Lower lobe of right lung (tissue), 2 donors: ENCODE measurements at regions not wholly inside any gene's neighbourhood (a gene's known extent, or its start where the extent isn't known, plus 50 kb on each side); places are given as distances from the start of the nearest gene placed in this dataset.
"Not testable (repeated sequence)": the region's sequence is repeated elsewhere in the genome, so short reads cannot be mapped to it uniquely, and the experiment has no call there.

Experiments
- ATAC-seq, 2 donors: fragments of 200-7000 bp; cut with Tn5 transposase; one replicate each; pipeline ENCODE4 v1.9.1; 2020 to 2022; ENCODE audit warnings: mild to moderate bottlenecking in 2 of 2, moderate library complexity in 2 of 2
- DNase-seq: peaks from one replicate; pipeline ENCODE4 v3.0.0-alpha.2; 2020
- H3K27ac ChIP-seq: fragments of 200-600 bp; one replicate; pipeline ENCODE4 v1.8.0; 2022
- H3K27me3 ChIP-seq: fragments of 200-600 bp; one replicate; pipeline ENCODE4 v1.8.0; 2022; ENCODE audit warnings: low read depth
- H3K36me3 ChIP-seq: fragments of 200-600 bp; one replicate; pipeline ENCODE4 v1.8.0; 2022; ENCODE audit warnings: mild to moderate bottlenecking
- H3K4me1 ChIP-seq: fragments of 200-600 bp; one replicate; pipeline ENCODE4 v1.8.0; 2022
- H3K4me3 ChIP-seq: fragments of 200-600 bp; one replicate; pipeline ENCODE4 v1.8.0; 2022; ENCODE audit warnings: mild to moderate bottlenecking
- H3K9me3 ChIP-seq: fragments of 200-600 bp; one replicate; pipeline ENCODE4 v1.8.0; 2022
- intact Hi-C: fragments of 100-400 bp; cut with DNase I; formaldehyde crosslinking; loops from one replicate; pipeline ENCODE4 v1.11.0; 2022
- TF ChIP-seq, protein P1 (sequence below): fragments of 200-600 bp; IDR thresholded peaks from one replicate; pipeline ENCODE4 v1.8.0; 2022; ENCODE audit warnings: antibody characterized with exemption, mild to moderate bottlenecking
- donor health status: DM: no; HTN: yes; CAD: no; lungs with severe emphysema.

DNA sequence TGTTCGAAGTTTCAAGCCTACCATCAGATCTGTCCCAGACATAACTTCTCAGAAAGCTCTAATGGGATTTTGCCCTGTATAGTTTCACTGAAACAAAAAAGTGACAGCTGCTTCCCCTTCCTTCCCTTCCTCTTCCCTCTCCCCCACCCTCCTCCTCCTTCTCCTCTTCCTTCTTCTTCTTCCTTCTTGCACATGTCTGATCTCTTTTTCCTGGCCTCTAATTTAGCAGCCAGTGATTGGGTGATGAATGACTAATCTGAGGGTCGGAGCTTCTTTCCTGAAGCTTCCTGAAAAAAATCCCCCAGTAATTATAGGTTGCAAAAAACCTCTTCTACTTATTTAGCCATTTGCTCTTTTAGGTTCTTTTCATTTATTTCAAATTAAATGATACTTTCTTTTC, 168.7 kb downstream of the POTEB3 start:
- ATAC-seq (no peak), DNase-seq (no peak)
- Histone ChIP-seq H3K4me3 (no peak overlapping the region), H3K27me3 (no peaks in the 10 kb centered on the region), H3K4me1 (no peaks in the 10 kb centered on the region), H3K36me3 (no peaks in the 10 kb centered on the region), H3K9me3 (no peaks in the 10 kb centered on the region), H3K27ac (no peak overlapping the region)
- intact Hi-C loops = no loop called here
- TF ChIP-seq, protein P1, sequence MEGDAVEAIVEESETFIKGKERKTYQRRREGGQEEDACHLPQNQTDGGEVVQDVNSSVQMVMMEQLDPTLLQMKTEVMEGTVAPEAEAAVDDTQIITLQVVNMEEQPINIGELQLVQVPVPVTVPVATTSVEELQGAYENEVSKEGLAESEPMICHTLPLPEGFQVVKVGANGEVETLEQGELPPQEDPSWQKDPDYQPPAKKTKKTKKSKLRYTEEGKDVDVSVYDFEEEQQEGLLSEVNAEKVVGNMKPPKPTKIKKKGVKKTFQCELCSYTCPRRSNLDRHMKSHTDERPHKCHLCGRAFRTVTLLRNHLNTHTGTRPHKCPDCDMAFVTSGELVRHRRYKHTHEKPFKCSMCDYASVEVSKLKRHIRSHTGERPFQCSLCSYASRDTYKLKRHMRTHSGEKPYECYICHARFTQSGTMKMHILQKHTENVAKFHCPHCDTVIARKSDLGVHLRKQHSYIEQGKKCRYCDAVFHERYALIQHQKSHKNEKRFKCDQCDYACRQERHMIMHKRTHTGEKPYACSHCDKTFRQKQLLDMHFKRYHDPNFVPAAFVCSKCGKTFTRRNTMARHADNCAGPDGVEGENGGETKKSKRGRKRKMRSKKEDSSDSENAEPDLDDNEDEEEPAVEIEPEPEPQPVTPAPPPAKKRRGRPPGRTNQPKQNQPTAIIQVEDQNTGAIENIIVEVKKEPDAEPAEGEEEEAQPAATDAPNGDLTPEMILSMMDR = no peak

- TF ChIP-seq, protein P1 = no peak
- no peaks in the 10 kb centered on the region for H3K27me3 ChIP-seq
- H3K9me3 ChIP-seq = no peaks in the 10 kb centered on the region
- H3K27ac ChIP-seq = no peak overlapping the region
- no peak overlapping the region for H3K4me3 ChIP-seq
- ATAC-seq = peak; percentile 12 to 13
- no peaks in the 10 kb centered on the region for H3K4me1 ChIP-seq
- intact Hi-C loops = no loop called here
- DNase-seq = peak; percentile 40
- H3K36me3 ChIP-seq = no peaks in the 10 kb centered on the region
These were observed 169.8 kb downstream of the POTEB3 start for GRCh38 chr15:21270474-21270873.

DNA sequence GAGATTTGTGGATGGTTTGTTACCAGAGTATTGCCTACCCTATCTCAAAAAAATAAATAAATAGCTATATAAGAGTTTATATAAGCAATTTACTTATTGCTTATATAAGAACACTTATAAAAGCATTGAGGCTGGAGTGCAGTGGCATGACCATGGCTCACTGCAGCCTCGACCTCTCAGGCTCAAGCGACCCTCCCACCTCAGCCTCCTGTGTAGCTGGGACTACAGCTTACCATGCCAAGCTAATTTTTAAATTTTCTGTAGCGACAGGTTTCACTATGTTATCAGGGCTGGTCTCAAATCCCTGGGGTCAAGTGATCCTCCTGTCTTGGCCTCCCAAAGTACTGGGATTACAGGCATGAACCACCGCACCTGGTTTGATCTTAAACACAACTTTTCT, 170.6 kb downstream of the POTEB3 start:
- H3K4me1 ChIP-seq, intact Hi-C loops, H3K36me3 ChIP-seq, ATAC-seq, H3K9me3 ChIP-seq, H3K27me3 ChIP-seq, H3K4me3 ChIP-seq, H3K27ac ChIP-seq: not testable (repeated sequence)
- peak; percentile 29 for DNase-seq

DNA sequence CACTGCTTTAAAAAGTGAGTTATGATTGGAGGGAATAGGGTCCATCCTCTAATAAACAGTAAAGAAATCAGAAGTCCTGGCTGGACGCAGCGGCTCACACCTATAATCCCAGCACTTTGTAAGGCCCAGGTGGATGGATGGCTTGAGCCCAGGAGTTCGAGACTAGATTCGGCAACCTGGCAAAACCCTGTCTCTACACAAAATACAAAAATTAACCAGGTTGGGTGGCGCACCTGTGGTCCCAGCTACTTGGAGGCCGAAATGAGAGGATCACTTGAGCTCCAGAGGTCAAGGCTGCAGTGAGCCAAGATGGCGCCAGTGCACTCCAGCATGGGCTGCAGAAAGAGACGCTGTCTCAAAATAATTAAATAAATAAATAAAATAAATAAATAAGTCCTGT, 171.2 kb downstream of the POTEB3 start:
- H3K27ac ChIP-seq = no peak overlapping the region
- no peaks in the 10 kb centered on the region for H3K4me1 ChIP-seq
- intact Hi-C loops = no loop called here
- no peaks in the 10 kb centered on the region for H3K27me3 ChIP-seq
- H3K4me3 ChIP-seq = no peak overlapping the region
- DNase-seq (peak; percentile 41), ATAC-seq (no peak)
- no peaks in the 10 kb centered on the region for H3K9me3 ChIP-seq
- TF ChIP-seq, protein P1 = no peak
- H3K36me3 ChIP-seq = no peaks in the 10 kb centered on the region

DNA sequence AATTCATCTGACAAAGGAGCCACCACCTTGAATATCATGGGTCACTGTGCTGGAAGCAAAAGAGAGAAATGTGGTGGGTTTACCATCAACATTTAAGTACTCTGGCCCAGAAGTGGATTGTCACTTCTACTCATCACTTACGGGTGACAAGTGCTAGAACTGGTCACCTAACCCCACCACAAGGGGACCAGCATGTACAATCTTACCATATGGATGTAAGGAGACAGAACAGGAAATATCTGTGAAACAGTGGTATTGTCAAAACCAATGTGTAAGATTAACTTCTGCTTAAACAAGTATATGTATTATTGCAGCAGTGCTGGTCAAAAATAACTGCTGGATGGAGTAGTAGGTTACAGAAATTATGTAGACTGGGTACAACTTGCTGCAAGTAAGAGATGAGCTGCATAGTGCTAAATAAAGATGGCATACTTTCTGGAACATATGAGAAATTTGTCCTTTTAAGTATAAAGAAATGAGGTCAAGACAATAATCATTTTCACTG, 171.8 kb downstream of the POTEB3 start:
- intact Hi-C loops = no loop called here
- H3K36me3 ChIP-seq = no peaks in the 10 kb centered on the region
- ATAC-seq (peak; percentile 9 to 14), DNase-seq (no peak)
- H3K4me1 ChIP-seq = no peaks in the 10 kb centered on the region
- TF ChIP-seq, protein P1 = no peak
- H3K27ac ChIP-seq = no peak overlapping the region
- H3K9me3 ChIP-seq = no peaks in the 10 kb centered on the region
- H3K4me3 ChIP-seq = no peak overlapping the region
- H3K27me3 ChIP-seq = no peaks in the 10 kb centered on the region

DNA sequence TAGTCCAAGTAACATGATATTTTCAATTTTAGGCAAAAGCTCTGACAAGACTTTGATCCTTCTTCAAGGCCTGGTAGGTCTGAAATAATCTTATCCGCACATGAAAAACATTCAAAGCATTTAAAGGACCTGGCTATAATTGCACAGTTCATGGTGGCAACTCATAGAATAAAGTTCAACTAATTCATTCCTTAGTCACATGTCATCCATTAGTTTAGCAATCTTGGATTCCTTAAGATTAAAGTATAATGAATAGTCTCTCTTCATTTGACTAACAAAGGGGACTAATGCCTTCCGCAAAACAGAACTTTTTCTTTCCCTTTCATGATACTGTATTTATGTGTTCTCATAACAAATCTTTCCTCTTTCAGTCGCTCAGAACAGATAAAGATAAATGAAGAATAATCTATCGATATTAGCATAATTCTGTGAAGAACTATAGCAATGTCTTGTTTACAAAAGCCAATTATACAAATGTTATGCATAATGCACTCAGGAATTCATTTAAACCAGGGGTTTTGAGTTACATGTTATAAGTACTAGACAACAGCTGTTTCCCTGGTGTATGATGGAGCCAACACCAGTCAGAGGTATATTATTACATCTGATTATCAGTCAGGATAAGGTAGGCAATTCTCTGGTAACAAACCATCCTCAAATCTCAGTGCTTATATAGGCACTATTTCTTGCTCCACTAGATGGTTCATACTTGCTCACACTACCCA, 172.5 kb downstream of the POTEB3 start:
- H3K27me3 ChIP-seq = no peaks in the 10 kb centered on the region
- H3K27ac ChIP-seq = no peak overlapping the region
- H3K36me3 ChIP-seq = no peaks in the 10 kb centered on the region
- H3K4me3 ChIP-seq = no peak overlapping the region
- DNase-seq (no peak), ATAC-seq (peak in 1 of 2 donors; percentile 4)
- intact Hi-C loops = no loop called here
- H3K4me1 ChIP-seq = no peaks in the 10 kb centered on the region
- no peaks in the 10 kb centered on the region for H3K9me3 ChIP-seq
- TF ChIP-seq, protein P1 = no peak
